ENCODE measurements at regions not wholly inside any gene's neighbourhood (a gene's known extent, or its start where the extent isn't known, plus 50 kb on each side); places are given as distances from the start of the nearest gene placed in this dataset.

DNA sequence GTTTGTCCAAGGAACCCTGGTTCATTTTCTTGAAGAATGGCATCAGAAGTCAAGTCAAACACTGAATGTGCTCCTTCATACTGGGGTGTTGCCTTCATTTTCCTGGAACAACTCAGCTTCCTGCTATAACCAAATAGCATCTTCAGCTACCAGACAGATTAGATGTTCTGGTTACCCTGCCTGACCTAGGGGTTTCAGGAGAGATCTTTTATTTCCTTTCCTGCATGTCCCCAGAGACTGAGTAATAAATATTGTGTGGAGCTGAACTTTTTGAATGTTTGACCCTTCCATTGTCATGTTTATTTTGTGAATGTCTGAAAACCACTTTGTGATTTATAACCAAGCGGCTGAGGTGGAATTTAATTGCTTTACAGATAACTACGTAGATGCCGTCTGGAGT, 147.1 kb downstream of the IRX1 start:
- TF ChIP-seq, protein P1, sequence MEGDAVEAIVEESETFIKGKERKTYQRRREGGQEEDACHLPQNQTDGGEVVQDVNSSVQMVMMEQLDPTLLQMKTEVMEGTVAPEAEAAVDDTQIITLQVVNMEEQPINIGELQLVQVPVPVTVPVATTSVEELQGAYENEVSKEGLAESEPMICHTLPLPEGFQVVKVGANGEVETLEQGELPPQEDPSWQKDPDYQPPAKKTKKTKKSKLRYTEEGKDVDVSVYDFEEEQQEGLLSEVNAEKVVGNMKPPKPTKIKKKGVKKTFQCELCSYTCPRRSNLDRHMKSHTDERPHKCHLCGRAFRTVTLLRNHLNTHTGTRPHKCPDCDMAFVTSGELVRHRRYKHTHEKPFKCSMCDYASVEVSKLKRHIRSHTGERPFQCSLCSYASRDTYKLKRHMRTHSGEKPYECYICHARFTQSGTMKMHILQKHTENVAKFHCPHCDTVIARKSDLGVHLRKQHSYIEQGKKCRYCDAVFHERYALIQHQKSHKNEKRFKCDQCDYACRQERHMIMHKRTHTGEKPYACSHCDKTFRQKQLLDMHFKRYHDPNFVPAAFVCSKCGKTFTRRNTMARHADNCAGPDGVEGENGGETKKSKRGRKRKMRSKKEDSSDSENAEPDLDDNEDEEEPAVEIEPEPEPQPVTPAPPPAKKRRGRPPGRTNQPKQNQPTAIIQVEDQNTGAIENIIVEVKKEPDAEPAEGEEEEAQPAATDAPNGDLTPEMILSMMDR (IDR thresholded peaks at IDR 0.05; ENCODE audit: low read length): no peak
- no peak for TF ChIP-seq EZH2phosphoT487 (IDR thresholded peaks at IDR 0.05; ENCODE audit: low read length)
- no peak for TF ChIP-seq EZH2 (optimal IDR thresholded peaks at IDR 0.05; ENCODE audit: low read depth, low read length)
- Histone ChIP-seq H3K36me3 (replicated peaks; ENCODE audit: insufficient read depth, low read length) (no peaks in the 10 kb centered on the region), H3K27ac (ENCODE audit: low read length) (no peak overlapping the region), H3K9me3 (replicated peaks; ENCODE audit: insufficient read depth, low read length) (no peaks in the 10 kb centered on the region), H3K9ac (ENCODE audit: low read length) (no peak overlapping the region), H3K4me2 (ENCODE audit: low read depth, low read length) (no peak overlapping the region), H3K4me1 (ENCODE audit: low read length) (no peaks in the 10 kb centered on the region), H4K20me1 (ENCODE audit: insufficient read depth, low read length) (no peaks in the 10 kb centered on the region), H3K9me2 (replicated peaks; ENCODE audit: insufficient read depth, low read length) (no peaks in the 10 kb centered on the region), H2AFZ (ENCODE audit: low read length) (no peak overlapping the region), H3K27me3 (replicated peaks; ENCODE audit: insufficient read depth, low read length) (no peaks in the 10 kb centered on the region), H3K79me2 (ENCODE audit: low read length) (no peaks in the 10 kb centered on the region), H3F3A (ENCODE audit: insufficient read depth, low read length) (no peaks in the 10 kb centered on the region), H3K4me3 (ENCODE audit: low read length) (no peak overlapping the region)
- DNase-seq: no peak

DNA sequence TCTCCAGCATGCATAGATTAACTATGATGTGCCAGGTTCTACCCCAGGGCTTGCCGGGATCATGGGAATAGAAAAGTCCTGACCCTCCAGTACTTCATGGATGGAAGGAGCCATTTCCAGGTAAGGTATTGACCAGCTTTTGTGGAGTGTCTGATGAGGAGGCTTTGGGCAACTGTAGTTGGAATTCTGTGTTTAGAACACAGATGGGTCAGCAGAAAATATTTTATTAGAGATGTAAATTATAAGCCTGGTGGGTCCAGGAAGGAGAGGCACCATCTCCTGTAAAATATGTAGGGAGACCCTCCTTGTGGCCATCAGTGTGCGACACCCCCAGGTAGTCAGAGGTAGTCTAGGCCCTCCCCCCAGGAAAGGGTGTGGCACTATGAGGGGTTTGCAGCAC, 156.2 kb downstream of the IRX1 start:
- no peaks in the 10 kb centered on the region for H3K79me2 ChIP-seq (ENCODE audit: low read length)
- no peak overlapping the region for H3K4me2 ChIP-seq (ENCODE audit: low read depth, low read length)
- H3K36me3 ChIP-seq (replicated peaks; ENCODE audit: insufficient read depth, low read length): no peaks in the 10 kb centered on the region
- no peaks in the 10 kb centered on the region for H3K9me2 ChIP-seq (replicated peaks; ENCODE audit: insufficient read depth, low read length)
- TF ChIP-seq, protein P1 (IDR thresholded peaks at IDR 0.05; ENCODE audit: low read length): no peak
- TF ChIP-seq EZH2 (optimal IDR thresholded peaks at IDR 0.05; ENCODE audit: low read depth, low read length) (no peak), EZH2phosphoT487 (IDR thresholded peaks at IDR 0.05; ENCODE audit: low read length) (no peak)
- H3K9ac ChIP-seq (ENCODE audit: low read length): no peak overlapping the region
- H3K9me3 ChIP-seq (replicated peaks; ENCODE audit: insufficient read depth, low read length): no peaks in the 10 kb centered on the region
- no peak overlapping the region for H2AFZ ChIP-seq (ENCODE audit: low read length)
- H3K27ac ChIP-seq (ENCODE audit: low read length): no peak overlapping the region
- DNase-seq: no peak
- no peaks in the 10 kb centered on the region for H4K20me1 ChIP-seq (ENCODE audit: insufficient read depth, low read length)
- no peaks in the 10 kb centered on the region for H3K4me1 ChIP-seq (ENCODE audit: low read length)
- H3K27me3 ChIP-seq (replicated peaks; ENCODE audit: insufficient read depth, low read length): no peaks in the 10 kb centered on the region
- H3K4me3 ChIP-seq (ENCODE audit: low read length): no peak overlapping the region
- H3F3A ChIP-seq (ENCODE audit: insufficient read depth, low read length): no peaks in the 10 kb centered on the region

DNA sequence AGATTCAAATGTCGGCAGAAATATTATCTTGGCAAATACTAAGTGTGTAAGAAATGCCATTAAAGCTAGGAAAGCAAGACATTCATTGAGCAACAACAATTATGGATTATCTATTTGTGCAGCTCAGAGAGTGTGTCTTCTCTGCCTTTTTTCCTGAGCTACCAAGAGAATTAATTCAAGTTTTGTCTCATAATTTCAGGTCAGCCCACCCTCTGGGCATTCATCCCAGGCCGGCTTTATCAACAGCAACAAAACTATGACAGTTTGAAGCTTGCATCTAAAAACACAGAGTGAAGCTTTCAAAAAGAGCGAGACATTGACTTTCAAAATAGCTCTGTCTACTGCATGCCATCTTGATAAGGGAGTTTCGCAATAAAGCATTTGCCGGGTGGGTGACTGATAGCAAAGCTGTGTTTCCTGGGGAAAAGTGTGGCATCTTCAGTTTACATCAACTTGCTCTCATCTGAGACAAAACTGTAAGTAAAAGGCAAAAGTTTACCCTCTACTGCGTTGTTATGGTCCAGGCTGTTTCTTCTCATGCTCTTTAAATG, 182.4 kb downstream of the IRX1 start:
- H3K4me3 ChIP-seq (ENCODE audit: low read length): no peak overlapping the region
- H3K4me1 ChIP-seq (ENCODE audit: low read length): no peaks in the 10 kb centered on the region
- H3K9me3 ChIP-seq (replicated peaks; ENCODE audit: insufficient read depth, low read length): no peaks in the 10 kb centered on the region
- no peak overlapping the region for H3K4me2 ChIP-seq (ENCODE audit: low read depth, low read length)
- H3K27me3 ChIP-seq (replicated peaks; ENCODE audit: insufficient read depth, low read length): no peaks in the 10 kb centered on the region
- DNase-seq: no peak
- no peak for TF ChIP-seq EZH2 (optimal IDR thresholded peaks at IDR 0.05; ENCODE audit: low read depth, low read length)
- TF ChIP-seq, protein P1 (IDR thresholded peaks at IDR 0.05; ENCODE audit: low read length): no peak
- H4K20me1 ChIP-seq (ENCODE audit: insufficient read depth, low read length): no peaks in the 10 kb centered on the region
- H3K9ac ChIP-seq (ENCODE audit: low read length): no peak overlapping the region
- no peaks in the 10 kb centered on the region for H3K79me2 ChIP-seq (ENCODE audit: low read length)
- H3K27ac ChIP-seq (ENCODE audit: low read length): no peak overlapping the region
- H3F3A ChIP-seq (ENCODE audit: insufficient read depth, low read length): no peaks in the 10 kb centered on the region
- no peaks in the 10 kb centered on the region for H3K9me2 ChIP-seq (replicated peaks; ENCODE audit: insufficient read depth, low read length)
- H3K36me3 ChIP-seq (replicated peaks; ENCODE audit: insufficient read depth, low read length): no peaks in the 10 kb centered on the region
- H2AFZ ChIP-seq (ENCODE audit: low read length): no peak overlapping the region

Data from MM.1S (cell line).